Breast epithelium (tissue), 3 donors: ENCODE measurements at regions not wholly inside any gene's neighbourhood (a gene's known extent, or its start where the extent isn't known, plus 50 kb on each side); places are given as distances from the start of the nearest gene placed in this dataset.

Experiments
- POLR2A ChIP-seq: fragments of 450-650 bp; IDR thresholded peaks from one replicate; pipeline ENCODE4 v1.6.1; 2016; ENCODE audit warnings: antibody characterized with exemption, mild to moderate bottlenecking, moderate library complexity
- POLR2AphosphoS5 ChIP-seq, 3 donors: sonication (generic); formaldehyde crosslinking; IDR thresholded peaks; one replicate each; pipeline ENCODE4 v1.6.1; 2017; ENCODE audit warnings: antibody characterized with exemption in 3 of 3
- TF ChIP-seq, protein P1 (sequence below), 3 donors: fragments of 450-650 bp; IDR thresholded peaks; one replicate each; pipeline ENCODE4 v1.5.1; 2016 to 2017; ENCODE audit warnings: antibody characterized with exemption in 3 of 3, mild to moderate bottlenecking in 3 of 3, moderate library complexity in 3 of 3

DNA sequence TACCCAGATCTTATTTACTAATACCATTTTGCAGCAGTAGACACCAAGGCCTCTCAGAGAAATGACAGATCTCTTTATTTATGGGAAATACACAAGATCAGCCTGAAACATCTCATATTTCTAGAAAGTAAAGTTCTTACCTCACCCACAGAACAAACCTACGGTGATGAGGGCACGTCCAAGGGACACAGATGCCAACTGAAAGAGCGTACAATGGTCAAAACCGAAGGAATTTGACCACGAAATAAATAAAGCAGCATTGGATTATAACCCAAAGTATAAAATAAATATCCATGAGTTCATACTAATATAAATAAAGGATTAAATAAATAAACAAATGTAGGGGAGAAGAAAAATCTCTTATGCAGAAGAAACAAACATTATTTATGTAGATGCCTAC, 747.0 kb downstream of the TNS3 start:
- TF ChIP-seq, protein P1, sequence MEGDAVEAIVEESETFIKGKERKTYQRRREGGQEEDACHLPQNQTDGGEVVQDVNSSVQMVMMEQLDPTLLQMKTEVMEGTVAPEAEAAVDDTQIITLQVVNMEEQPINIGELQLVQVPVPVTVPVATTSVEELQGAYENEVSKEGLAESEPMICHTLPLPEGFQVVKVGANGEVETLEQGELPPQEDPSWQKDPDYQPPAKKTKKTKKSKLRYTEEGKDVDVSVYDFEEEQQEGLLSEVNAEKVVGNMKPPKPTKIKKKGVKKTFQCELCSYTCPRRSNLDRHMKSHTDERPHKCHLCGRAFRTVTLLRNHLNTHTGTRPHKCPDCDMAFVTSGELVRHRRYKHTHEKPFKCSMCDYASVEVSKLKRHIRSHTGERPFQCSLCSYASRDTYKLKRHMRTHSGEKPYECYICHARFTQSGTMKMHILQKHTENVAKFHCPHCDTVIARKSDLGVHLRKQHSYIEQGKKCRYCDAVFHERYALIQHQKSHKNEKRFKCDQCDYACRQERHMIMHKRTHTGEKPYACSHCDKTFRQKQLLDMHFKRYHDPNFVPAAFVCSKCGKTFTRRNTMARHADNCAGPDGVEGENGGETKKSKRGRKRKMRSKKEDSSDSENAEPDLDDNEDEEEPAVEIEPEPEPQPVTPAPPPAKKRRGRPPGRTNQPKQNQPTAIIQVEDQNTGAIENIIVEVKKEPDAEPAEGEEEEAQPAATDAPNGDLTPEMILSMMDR (IDR thresholded peaks at IDR 0.05), result no peak
- no peak for TF ChIP-seq POLR2AphosphoS5 (IDR thresholded peaks at IDR 0.05)
- no peak for TF ChIP-seq POLR2A
